8988T (cell line): ENCODE measurements at regions not wholly inside any gene's neighbourhood (a gene's known extent, or its start where the extent isn't known, plus 50 kb on each side); places are given as distances from the start of the nearest gene placed in this dataset.

ENCODE experiments used
- DNase-seq: peaks from one replicate; pipeline ENCODE4 v3.0.0; 2011

DNA sequence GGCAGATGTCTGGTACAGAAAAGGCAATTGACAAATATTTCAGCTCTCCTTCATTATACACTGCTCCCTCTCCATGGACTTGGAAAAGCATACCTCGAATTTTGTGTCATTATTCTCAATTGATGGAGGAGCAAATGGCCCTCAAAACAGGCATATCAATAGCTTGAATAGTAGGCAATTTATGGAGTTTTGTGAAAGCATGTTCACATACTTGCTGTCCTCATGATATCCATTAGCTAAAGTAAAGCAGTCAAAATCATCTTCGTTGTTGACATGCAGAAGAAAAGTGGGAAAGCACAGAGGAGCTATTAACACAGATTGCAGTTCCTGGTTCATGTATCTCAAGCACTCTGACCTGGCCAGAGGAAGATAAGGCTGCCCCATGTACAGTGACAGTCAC lies 472.8 kb downstream of the CCSER2 start:
- DNase-seq: no peak

GRCh38 chr10:84801916-84802315 lies 473.5 kb downstream of the CCSER2 start:
- no peak for DNase-seq

GRCh38 chr10:84805149-84805548 lies 476.8 kb downstream of the CCSER2 start:
- no peak for DNase-seq

GRCh38 chr10:84811113-84811512 lies 482.7 kb downstream of the CCSER2 start:
- DNase-seq: no peak

- no peak for DNase-seq
Measured at GRCh38 chr10:84818961-84819360, 490.6 kb downstream of the CCSER2 start.

GRCh38 chr10:84820120-84820519 lies 491.7 kb downstream of the CCSER2 start:
- DNase-seq: no peak

GRCh38 chr10:84820596-84820995 lies 492.2 kb downstream of the CCSER2 start:
- no peak for DNase-seq

DNA sequence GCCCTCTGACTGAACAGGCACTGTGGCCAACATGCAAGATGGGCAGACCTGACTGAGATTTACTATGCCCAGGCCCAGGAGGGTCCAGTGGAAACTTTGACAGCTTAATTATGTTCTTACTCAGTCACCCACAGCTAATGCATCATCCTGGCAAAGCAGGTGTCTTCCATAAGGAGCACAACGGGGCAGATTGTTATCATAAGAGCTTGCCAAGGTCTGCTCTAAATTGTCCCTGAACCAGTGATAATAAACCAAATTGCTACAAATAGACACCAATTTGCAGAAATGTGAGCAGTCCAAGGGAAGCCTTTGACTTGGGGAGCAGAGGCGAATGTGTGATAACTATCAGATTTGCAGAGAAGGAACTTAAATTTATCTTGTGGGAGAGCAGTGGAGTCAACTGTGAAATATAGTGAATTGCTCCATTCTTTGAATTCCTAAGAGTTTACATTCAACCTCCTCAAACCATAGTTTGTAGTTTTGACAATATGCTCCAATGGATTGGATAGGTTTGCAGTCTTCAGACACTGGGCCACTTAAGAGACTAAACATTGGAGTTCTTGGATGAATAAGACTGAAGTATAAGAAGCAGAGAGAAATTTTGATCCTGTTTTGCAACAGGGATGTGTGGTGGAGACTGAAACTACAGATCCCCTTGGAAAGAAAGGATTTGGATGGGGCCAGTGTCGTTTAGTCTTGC lies 494.7 kb downstream of the CCSER2 start:
- no peak for DNase-seq

DNA sequence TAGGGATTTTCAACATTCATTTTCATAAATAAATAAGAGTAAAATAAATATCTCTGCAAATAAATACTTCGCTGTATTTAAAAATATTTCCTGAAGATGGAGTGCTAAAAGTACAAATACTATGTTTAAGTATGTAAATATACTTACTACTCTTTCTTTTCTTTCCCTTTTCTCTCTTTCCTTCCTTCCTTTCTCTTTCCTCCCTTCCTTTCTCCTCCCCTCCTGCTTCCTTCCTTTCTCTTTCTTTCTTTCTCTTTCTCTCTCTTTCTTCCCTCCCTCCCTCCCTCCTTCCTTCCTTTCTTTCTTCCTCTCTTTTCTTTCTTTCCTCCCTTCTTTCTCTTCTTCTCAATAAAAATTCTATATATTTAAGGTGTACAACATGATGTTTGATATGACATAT lies 496.1 kb downstream of the CCSER2 start:
- no peak for DNase-seq

DNA sequence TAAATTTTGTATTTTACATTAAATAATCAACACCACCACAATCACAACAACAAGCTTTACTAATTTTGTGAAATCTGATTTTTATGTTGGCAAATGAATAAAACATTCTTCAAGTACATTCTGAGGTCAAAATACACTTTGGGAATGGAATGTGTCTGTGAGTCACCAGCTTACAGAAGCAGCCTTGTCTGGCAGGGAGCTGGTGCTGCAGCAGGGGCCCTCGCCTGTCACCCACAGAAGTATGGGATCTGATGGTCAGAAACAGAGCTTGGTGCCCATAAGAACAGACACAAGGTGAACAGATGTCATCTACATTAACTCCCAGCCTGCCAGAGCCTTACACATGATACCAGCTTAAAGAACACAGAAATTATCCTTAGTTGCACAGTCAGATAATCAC lies 496.9 kb downstream of the CCSER2 start:
- DNase-seq: no peak

DNA sequence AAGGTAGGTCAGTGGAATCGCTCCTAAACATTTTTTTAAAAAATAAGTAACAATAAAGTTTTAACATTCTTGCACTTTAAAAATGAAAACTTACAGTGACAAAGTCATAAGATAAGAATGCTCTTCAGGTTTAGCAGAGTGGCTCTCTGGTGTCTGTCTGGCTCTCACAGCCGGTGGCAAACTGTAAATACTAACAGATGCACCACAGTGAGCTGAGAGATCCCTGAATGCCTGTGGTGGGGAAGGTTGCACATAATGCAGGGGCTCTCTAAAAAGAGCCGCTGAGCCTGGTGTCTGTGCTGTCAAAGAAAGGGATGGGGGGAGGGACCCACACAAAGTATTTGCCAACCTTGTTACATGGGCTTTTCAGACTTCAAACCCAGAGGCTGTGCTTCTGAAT lies 498.3 kb downstream of the CCSER2 start:
- no peak for DNase-seq

- no peak for DNase-seq
Measured at GRCh38 chr10:84829131-84829530, 500.7 kb downstream of the CCSER2 start.

GRCh38 chr10:84837041-84837812 lies 508.8 kb downstream of the CCSER2 start:
- DNase-seq: no peak

- no peak for DNase-seq
Measured at GRCh38 chr10:84837877-84838276, 509.5 kb downstream of the CCSER2 start.

GRCh38 chr10:84838851-84839250 lies 510.5 kb downstream of the CCSER2 start:
- DNase-seq: no peak

- no peak for DNase-seq
Measured at GRCh38 chr10:84842593-84842992, 514.2 kb downstream of the CCSER2 start.

GRCh38 chr10:84844461-84844860 lies 516.1 kb downstream of the CCSER2 start:
- no peak for DNase-seq

- peak; percentile 16 for DNase-seq
Measured at GRCh38 chr10:84845628-84846261, 517.4 kb downstream of the CCSER2 start.

GRCh38 chr10:84846658-84847316 lies 518.4 kb downstream of the CCSER2 start:
- no peak for DNase-seq

- no peak for DNase-seq
Measured at GRCh38 chr10:84848967-84849366, 520.6 kb downstream of the CCSER2 start.

- no peak for DNase-seq
Measured at GRCh38 chr10:84850826-84851225, 522.4 kb downstream of the CCSER2 start.

DNA sequence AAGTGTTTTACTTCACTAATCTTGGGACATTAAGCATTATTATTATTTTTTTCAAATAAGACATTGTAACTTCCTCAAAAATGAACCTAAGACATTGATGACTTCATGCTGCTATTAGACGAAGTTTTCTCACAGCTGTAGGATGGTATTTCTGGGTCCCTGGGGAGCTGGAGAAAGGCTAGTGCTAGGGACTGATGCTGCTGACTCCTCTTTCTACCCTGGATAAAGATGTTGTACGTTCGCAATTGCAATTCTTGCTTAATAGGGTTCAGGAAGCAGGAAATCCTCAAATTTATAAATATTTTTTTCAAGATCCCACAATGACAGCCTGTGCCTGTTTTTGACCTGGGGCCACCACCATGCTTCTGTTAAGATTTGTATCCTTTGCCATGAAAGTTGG lies 526.0 kb downstream of the CCSER2 start:
- no peak for DNase-seq

GRCh38 chr10:84860855-84861254 lies 532.5 kb downstream of the CCSER2 start:
- no peak for DNase-seq

- no peak for DNase-seq
Measured at GRCh38 chr10:84862551-84862950, 534.2 kb downstream of the CCSER2 start.
